Activated CD4-positive, alpha-beta T cell treated with anti-CD3 and anti-CD28 coated beads, Interleukin-2, amount 50 U/mL, for 24 hours (primary cell): ENCODE measurements at regions not wholly inside any gene's neighbourhood (a gene's known extent, or its start where the extent isn't known, plus 50 kb on each side); places are given as distances from the start of the nearest gene placed in this dataset.
"Not testable (repeated sequence)": the region's sequence is repeated elsewhere in the genome, so short reads cannot be mapped to it uniquely, and the experiment has no call there.

ENCODE experiments used
- DNase-seq, 2 donors: peaks; one replicate each; pipeline ENCODE4 v3.0.0-alpha.2; 2020; ENCODE audit warnings: low read depth in 1 of 2, low spot score in 1 of 2

- no peak for DNase-seq
Measured at GRCh38 chr12:59357811-59358210, 238.0 kb upstream of the SLC16A7 start.

GRCh38 chr12:59346248-59346647 is 249.6 kb upstream of the SLC16A7 start:
- not testable (repeated sequence) for DNase-seq

- DNase-seq: no peak
Measured at GRCh38 chr12:59345406-59345805, 250.4 kb upstream of the SLC16A7 start.

- no peak for DNase-seq
Measured at GRCh38 chr12:59344224-59344623, 251.6 kb upstream of the SLC16A7 start.

- no peak for DNase-seq
Measured at GRCh38 chr12:59329462-59329861, 266.4 kb upstream of the SLC16A7 start.

GRCh38 chr12:59328395-59329075 is 267.3 kb upstream of the SLC16A7 start:
- not testable (repeated sequence) for DNase-seq

- DNase-seq: not testable (repeated sequence)
Measured at GRCh38 chr12:59326457-59326856, 269.4 kb upstream of the SLC16A7 start.

GRCh38 chr12:59322473-59322872 is 273.4 kb upstream of the SLC16A7 start:
- no peak for DNase-seq

GRCh38 chr12:59321278-59321677 is 274.6 kb upstream of the SLC16A7 start:
- no peak for DNase-seq

- no peak for DNase-seq
Measured at GRCh38 chr12:59320112-59320511, 275.7 kb upstream of the SLC16A7 start.

GRCh38 chr12:59318940-59319339 is 276.9 kb upstream of the SLC16A7 start:
- DNase-seq: no peak

GRCh38 chr12:59317598-59317997 is 278.2 kb upstream of the SLC16A7 start:
- DNase-seq: no peak

- no peak for DNase-seq
Measured at GRCh38 chr12:59316938-59317337, 278.9 kb upstream of the SLC16A7 start.

- DNase-seq: not testable (repeated sequence)
Measured at GRCh38 chr12:59316354-59316753, 279.5 kb upstream of the SLC16A7 start.

- DNase-seq: no peak
Measured at GRCh38 chr12:59314209-59314608, 281.6 kb upstream of the SLC16A7 start.

- DNase-seq: no peak
Measured at GRCh38 chr12:59304077-59304721, 291.6 kb upstream of the SLC16A7 start.

GRCh38 chr12:59298296-59298695 is 297.5 kb upstream of the SLC16A7 start:
- DNase-seq: no peak

GRCh38 chr12:59294221-59294620 is 301.6 kb upstream of the SLC16A7 start:
- no peak for DNase-seq

GRCh38 chr12:59282999-59283398 is 312.8 kb upstream of the SLC16A7 start:
- no peak for DNase-seq

- DNase-seq: not testable (repeated sequence)
Measured at GRCh38 chr12:59273561-59273960, 322.3 kb upstream of the SLC16A7 start.

- DNase-seq: no peak
Measured at GRCh38 chr12:59268295-59268809, 327.5 kb upstream of the SLC16A7 start.

- DNase-seq: no peak
Measured at GRCh38 chr12:59260202-59260601, 335.6 kb upstream of the SLC16A7 start.

- DNase-seq: no peak
Measured at GRCh38 chr12:59252731-59253130, 332.4 kb upstream of the LRIG3 start.
